GM21723 (cell line): ENCODE measurements at regions not wholly inside any gene's neighbourhood (a gene's known extent, or its start where the extent isn't known, plus 50 kb on each side); places are given as distances from the start of the nearest gene placed in this dataset.

Source experiments
- ATAC-seq: cut with Tn5 transposase; IDR thresholded peaks from one replicate; pipeline ENCODE4 v1.9.1; 2021; ENCODE audit warnings: mild to moderate bottlenecking, moderate library complexity; ENCODE audit not compliant: unreplicated experiment

- no peak for ATAC-seq
Observed at GRCh38 chrX:51954592-51954991, 61.2 kb downstream of the MAGED1 start.

GRCh38 chrX:51955200-51955599 lies 61.8 kb downstream of the MAGED1 start:
- ATAC-seq = peak; percentile 99

DNA sequence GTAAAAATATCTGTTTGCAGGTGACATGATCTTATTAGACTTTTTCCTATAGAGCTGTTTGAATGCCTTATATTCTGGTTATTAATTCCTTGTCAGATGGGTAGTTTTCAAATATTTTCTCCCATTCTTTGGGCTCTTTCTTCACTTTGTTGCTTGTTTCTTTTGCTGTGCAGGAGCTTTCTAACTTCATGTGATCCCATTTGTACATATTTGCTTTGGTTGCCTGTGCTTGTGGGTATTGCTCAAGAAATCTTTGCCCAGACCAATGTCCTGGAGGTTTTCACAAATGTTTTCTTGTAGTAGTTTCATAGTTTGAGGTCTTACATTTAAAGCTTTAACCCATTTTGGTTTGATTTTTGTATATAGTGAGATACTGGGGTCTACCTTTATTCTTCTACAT lies 63.0 kb downstream of the MAGED1 start:
- no peak for ATAC-seq

DNA sequence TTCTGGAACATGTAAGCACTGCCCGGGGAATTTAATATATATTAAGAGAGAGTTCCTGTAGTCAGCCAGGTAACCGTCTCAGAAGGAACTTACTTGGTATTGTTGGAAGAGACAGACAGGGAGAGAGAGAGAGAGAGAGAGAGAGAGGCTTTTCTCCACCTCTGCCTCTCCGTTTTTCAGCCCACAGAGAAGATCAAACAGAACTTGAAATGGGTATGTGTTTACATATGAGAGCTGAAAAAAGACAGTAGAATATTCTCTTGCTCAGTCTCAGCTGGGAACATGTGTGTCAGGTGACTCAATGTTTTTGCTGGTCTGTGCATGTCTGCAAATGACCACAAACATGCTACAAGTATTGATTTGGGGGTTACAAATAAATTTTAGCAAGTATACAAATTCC lies 81.9 kb downstream of the MAGED1 start:
- ATAC-seq = no peak

- ATAC-seq = no peak
Observed at GRCh38 chrX:51975811-51976210, 82.4 kb downstream of the MAGED1 start.

GRCh38 chrX:51976503-51976902 lies 83.1 kb downstream of the MAGED1 start:
- ATAC-seq = no peak
